Type B pancreatic cell (in vitro differentiated cells): ENCODE measurements at regions not wholly inside any gene's neighbourhood (a gene's known extent, or its start where the extent isn't known, plus 50 kb on each side); places are given as distances from the start of the nearest gene placed in this dataset.
A peak's percentile ranks its signal among the peaks of the same experiment; 100 is the strongest.

Source experiments
- DNase-seq: peaks from one replicate; pipeline ENCODE4 v3.0.0; 2021; ENCODE audit warnings: mixed read lengths; ENCODE audit not compliant: unreplicated experiment; ENCODE audit errors: extremely low spot score
- H3K27ac Mint-ChIP-seq: 2 replicates; pipeline ENCODE4 v1.8.0; 2021; ENCODE audit warnings: mild to moderate bottlenecking, mixed read lengths
- H3K27me3 Mint-ChIP-seq: 2 replicates; pipeline ENCODE4 v1.8.0; 2021; ENCODE audit warnings: mixed read lengths
- H3K36me3 Mint-ChIP-seq: 2 replicates; pipeline ENCODE4 v1.8.0; 2021; ENCODE audit warnings: mixed read lengths
- H3K4me1 Mint-ChIP-seq: one replicate; pipeline ENCODE4 v1.8.0; 2021; ENCODE audit warnings: mixed read lengths; ENCODE audit not compliant: unreplicated experiment
- H3K4me3 Mint-ChIP-seq: 2 replicates; pipeline ENCODE4 v1.8.0; 2021; ENCODE audit warnings: mild to moderate bottlenecking, mixed read lengths
- H3K9me3 Mint-ChIP-seq: 2 replicates; pipeline ENCODE4 v1.8.0; 2021; ENCODE audit warnings: mixed read lengths
- TF ChIP-seq, protein P1 (sequence below): fragments of 200-600 bp; sonication (generic); conservative IDR thresholded peaks from 2 replicates; pipeline ENCODE4 v1.5.0; 2021; ENCODE audit warnings: antibody characterized with exemption, mild to moderate bottlenecking

DNA sequence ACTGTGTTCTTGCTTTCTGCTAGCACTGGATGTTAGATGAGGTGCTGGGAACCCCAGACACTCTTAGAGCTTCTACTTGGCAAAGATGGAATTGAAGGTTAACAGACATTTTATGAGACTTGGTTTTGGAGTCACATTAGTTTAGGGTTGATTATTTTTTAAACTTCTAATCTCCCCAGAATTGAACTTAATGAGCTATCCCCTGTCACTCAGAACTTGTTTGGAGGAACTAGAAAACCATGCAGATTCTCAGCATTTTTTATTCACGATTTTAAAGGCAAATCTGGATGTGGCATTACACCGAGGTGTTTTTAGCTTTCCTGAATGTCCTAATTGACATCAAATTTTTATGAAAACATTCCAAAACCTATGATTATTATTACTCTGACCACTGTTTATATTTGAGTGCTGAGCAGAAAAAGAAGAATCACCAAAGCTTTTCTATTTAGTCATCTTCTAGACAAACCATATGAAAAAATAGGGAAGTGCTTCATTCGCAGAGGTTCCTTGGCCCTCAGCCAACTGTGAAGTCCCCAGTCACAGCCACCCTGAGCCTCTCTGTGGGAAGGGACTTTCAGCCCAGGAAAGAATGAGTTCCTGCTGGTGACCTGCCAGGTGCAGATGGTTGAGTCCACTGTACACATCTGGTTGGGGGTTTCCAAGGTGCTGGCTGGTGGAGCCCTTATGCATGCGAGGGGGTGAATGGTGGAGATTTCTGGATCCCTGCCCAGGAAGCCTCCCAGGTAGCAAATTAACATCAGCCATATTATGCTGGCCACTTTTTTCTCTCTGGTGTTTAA lies 196.0 kb upstream of the TOPAZ1 start:
- no peak overlapping the region for H3K4me3 Mint-ChIP-seq
- TF ChIP-seq, protein P1, sequence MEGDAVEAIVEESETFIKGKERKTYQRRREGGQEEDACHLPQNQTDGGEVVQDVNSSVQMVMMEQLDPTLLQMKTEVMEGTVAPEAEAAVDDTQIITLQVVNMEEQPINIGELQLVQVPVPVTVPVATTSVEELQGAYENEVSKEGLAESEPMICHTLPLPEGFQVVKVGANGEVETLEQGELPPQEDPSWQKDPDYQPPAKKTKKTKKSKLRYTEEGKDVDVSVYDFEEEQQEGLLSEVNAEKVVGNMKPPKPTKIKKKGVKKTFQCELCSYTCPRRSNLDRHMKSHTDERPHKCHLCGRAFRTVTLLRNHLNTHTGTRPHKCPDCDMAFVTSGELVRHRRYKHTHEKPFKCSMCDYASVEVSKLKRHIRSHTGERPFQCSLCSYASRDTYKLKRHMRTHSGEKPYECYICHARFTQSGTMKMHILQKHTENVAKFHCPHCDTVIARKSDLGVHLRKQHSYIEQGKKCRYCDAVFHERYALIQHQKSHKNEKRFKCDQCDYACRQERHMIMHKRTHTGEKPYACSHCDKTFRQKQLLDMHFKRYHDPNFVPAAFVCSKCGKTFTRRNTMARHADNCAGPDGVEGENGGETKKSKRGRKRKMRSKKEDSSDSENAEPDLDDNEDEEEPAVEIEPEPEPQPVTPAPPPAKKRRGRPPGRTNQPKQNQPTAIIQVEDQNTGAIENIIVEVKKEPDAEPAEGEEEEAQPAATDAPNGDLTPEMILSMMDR: no peak
- peaks cover 10% of the 10 kb centered on the region for H3K9me3 Mint-ChIP-seq
- peaks cover 5% of the 10 kb centered on the region for H3K4me1 Mint-ChIP-seq
- no peak for DNase-seq
- H3K27ac Mint-ChIP-seq: no peak overlapping the region
- no peaks in the 10 kb centered on the region for H3K27me3 Mint-ChIP-seq
- no peaks in the 10 kb centered on the region for H3K36me3 Mint-ChIP-seq

GRCh38 chr3:44047796-44048195 lies 193.9 kb upstream of the TOPAZ1 start:
- Mint-ChIP-seq H3K4me3 (no peak overlapping the region), H3K9me3 (peaks cover 10% of the 10 kb centered on the region)

DNA sequence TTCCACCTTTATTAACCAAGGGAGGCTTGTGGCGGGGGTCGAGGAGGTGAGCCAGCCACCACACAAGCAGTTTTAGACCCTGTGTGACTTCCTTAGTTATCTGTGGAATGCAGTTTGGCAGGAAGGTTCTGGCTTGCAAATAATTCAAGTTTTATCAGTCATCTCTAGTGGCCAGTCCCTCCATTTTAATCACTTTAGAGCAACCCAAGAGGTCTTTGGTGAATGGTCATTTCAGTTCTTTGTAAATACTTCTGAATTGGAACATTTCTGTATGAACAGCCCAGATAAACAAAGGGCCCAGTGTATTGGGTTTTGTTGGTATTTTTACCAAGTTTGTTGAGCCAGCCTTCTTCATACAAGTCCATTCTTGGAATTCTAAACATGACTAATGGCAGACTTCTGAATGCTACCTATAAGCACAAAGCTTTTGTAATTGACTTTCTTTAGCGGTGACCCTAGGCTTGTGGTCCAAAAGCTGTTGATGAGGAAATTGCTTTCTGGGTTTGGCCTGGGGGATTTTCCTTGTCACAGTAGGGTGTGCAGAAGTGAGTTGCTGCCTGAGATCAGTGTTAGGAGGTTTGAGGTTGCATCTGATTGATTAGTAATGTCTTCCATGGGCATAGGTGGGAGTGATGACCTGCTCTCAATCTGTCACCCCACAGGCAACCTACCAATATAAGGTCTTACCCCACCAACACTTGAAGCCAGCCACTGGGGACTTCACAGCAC lies 193.3 kb upstream of the TOPAZ1 start:
- peaks cover 5% of the 10 kb centered on the region for H3K4me1 Mint-ChIP-seq
- H3K4me3 Mint-ChIP-seq: peak overlapping the region; percentile 55

More at GRCh38 chr3:44047796-44048195, 193.9 kb upstream of the TOPAZ1 start:
- TF ChIP-seq, protein P1: no peak
- Mint-ChIP-seq H3K36me3 (peaks cover 3% of the 10 kb centered on the region), H3K4me1 (peaks cover 5% of the 10 kb centered on the region), H3K27ac (peak overlapping the region; percentile 81), H3K27me3 (no peaks in the 10 kb centered on the region)
- DNase-seq: no peak

GRCh38 chr3:44048949-44049348 lies 192.7 kb upstream of the TOPAZ1 start:
- Mint-ChIP-seq H3K36me3 (peaks cover 3% of the 10 kb centered on the region), H3K4me3 (peak overlapping the region; percentile 55), H3K27me3 (no peaks in the 10 kb centered on the region), H3K4me1 (peaks cover 5% of the 10 kb centered on the region), H3K27ac (peak overlapping the region; percentile 48), H3K9me3 (peaks cover 10% of the 10 kb centered on the region)
- DNase-seq: no peak
- TF ChIP-seq, protein P1: no peak

More for the DNA sequence above, 193.3 kb upstream of the TOPAZ1 start:
- Mint-ChIP-seq H3K27me3 (no peaks in the 10 kb centered on the region), H3K27ac (peak overlapping the region; percentile 81), H3K9me3 (peaks cover 10% of the 10 kb centered on the region), H3K36me3 (peaks cover 3% of the 10 kb centered on the region)
- TF ChIP-seq, protein P1: no peak
- DNase-seq: no peak

GRCh38 chr3:44050101-44050500 lies 191.6 kb upstream of the TOPAZ1 start:
- Mint-ChIP-seq H3K27ac (no peak overlapping the region), H3K9me3 (peaks cover 10% of the 10 kb centered on the region), H3K36me3 (peaks cover 3% of the 10 kb centered on the region), H3K4me3 (no peak overlapping the region), H3K4me1 (peaks cover 5% of the 10 kb centered on the region), H3K27me3 (no peaks in the 10 kb centered on the region)
- DNase-seq: no peak
- TF ChIP-seq, protein P1: no peak
